ENCODE measurements at regions not wholly inside any gene's neighbourhood (a gene's known extent, or its start where the extent isn't known, plus 50 kb on each side); places are given as distances from the start of the nearest gene placed in this dataset.

DNA sequence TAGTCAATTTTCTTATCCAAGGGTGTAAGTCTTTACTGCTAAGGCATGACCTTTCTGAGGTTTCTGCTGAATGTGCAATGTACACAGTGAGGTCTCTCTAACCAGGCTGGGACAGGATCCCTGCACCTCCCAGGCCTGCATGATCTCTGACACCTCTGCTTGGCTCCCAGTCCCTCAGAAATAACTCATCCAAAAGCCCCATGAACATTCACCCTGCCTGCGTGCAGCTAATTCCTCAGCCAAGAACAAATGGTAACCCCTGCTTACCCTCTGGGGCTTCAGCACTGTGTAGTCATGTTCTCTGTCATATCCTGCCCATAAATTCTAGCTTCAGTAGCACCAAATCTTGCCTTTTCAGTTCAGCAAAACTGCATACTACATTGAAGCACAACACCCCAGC, 1146.3 kb upstream of the MIR17HG start:
- Histone ChIP-seq H3K9me3 (ENCODE audit: low read depth, low read length) (no peaks in the 10 kb centered on the region), H3K4me3 (no peak overlapping the region), H3K36me3 (ENCODE audit: insufficient read depth, low read length) (no peaks in the 10 kb centered on the region), H3K9ac (ENCODE audit: insufficient read length) (no peak overlapping the region), H3K27ac (no peak overlapping the region)
- DNase-seq (ENCODE audit: low read depth, low spot score), result no peak
- no peak for TF ChIP-seq EZH2 (IDR thresholded peaks at IDR 0.05)
- TF ChIP-seq POLR2AphosphoS5 (IDR thresholded peaks at IDR 0.05; ENCODE audit: borderline replicate concordance, low read depth, low read length), result no peak
- TF ChIP-seq FOXP2 (optimal IDR thresholded peaks at IDR 0.05; ENCODE audit: control extremely low read depth, extremely low read length, insufficient read depth), result no peak

GRCh38 chr13:90201676-90202460, 1145.6 kb upstream of the MIR17HG start:
- Histone ChIP-seq H3K9me3 (ENCODE audit: low read depth, low read length) (no peaks in the 10 kb centered on the region), H3K27ac (no peak overlapping the region), H3K9ac (ENCODE audit: insufficient read length) (no peak overlapping the region), H3K36me3 (ENCODE audit: insufficient read depth, low read length) (no peaks in the 10 kb centered on the region), H3K4me3 (no peak overlapping the region)
- TF ChIP-seq POLR2AphosphoS5 (IDR thresholded peaks at IDR 0.05; ENCODE audit: borderline replicate concordance, low read depth, low read length) (no peak), EZH2 (IDR thresholded peaks at IDR 0.05) (no peak), FOXP2 (optimal IDR thresholded peaks at IDR 0.05; ENCODE audit: control extremely low read depth, extremely low read length, insufficient read depth) (no peak)
- DNase-seq (ENCODE audit: low read depth, low spot score), result no peak

GRCh38 chr13:90205081-90205480, 1142.4 kb upstream of the MIR17HG start:
- Histone ChIP-seq H3K36me3 (ENCODE audit: insufficient read depth, low read length) (no peaks in the 10 kb centered on the region), H3K27ac (no peak overlapping the region), H3K9ac (ENCODE audit: insufficient read length) (no peak overlapping the region), H3K9me3 (ENCODE audit: low read depth, low read length) (no peaks in the 10 kb centered on the region), H3K4me3 (no peak overlapping the region)
- TF ChIP-seq FOXP2 (optimal IDR thresholded peaks at IDR 0.05; ENCODE audit: control extremely low read depth, extremely low read length, insufficient read depth), result no peak
- TF ChIP-seq EZH2 (IDR thresholded peaks at IDR 0.05), result no peak
- TF ChIP-seq POLR2AphosphoS5 (IDR thresholded peaks at IDR 0.05; ENCODE audit: borderline replicate concordance, low read depth, low read length), result no peak
- no peak for DNase-seq (ENCODE audit: low read depth, low spot score)

DNA sequence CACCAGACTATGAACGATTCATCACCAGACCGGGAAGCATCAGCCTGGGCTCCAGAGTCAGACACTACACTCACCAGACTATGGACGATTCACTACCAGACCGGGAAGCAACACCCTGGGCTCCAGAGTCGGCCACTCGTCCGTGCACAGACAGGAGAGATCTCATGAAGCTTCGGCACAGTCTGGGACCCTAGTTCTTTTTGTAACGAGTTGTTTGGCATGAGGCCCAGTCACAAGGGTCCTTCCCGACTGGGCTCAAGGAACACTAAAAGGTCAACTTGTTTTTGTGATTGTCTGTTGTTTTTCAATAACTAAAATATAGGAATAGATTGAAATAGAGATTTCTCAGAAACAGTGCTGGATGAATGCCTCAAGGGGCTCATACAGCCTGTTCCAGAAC, 1141.6 kb upstream of the MIR17HG start:
- Histone ChIP-seq H3K27ac (no peak overlapping the region), H3K4me3 (no peak overlapping the region), H3K9me3 (ENCODE audit: low read depth, low read length) (no peaks in the 10 kb centered on the region)

DNA sequence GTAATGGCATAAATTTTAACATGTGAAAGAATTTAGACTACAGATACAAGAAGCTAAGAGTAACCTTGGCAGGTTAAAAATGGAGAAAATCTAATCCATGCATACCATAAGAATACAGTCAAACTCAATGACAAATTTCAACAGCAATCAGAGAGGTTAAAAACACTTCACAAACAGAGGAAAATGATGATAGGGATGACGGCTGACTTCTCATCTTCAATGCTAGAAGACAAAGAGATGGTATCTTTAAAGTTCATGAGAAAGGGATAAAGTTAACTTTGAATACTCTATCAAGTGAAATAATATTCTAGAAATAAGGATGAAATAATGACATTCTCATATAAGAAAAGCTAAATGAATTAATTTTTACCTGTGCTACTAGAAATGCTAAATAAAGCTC, 1130.2 kb upstream of the MIR17HG start:
- no peak for DNase-seq (ENCODE audit: low read depth, low spot score)
- Histone ChIP-seq H3K36me3 (ENCODE audit: insufficient read depth, low read length) (no peaks in the 10 kb centered on the region), H3K9ac (ENCODE audit: insufficient read length) (no peak overlapping the region), H3K9me3 (ENCODE audit: low read depth, low read length) (no peaks in the 10 kb centered on the region), H3K4me3 (no peak overlapping the region), H3K27ac (no peak overlapping the region)
- no peak for TF ChIP-seq FOXP2 (optimal IDR thresholded peaks at IDR 0.05; ENCODE audit: control extremely low read depth, extremely low read length, insufficient read depth)
- TF ChIP-seq EZH2 (IDR thresholded peaks at IDR 0.05), result no peak
- no peak for TF ChIP-seq POLR2AphosphoS5 (IDR thresholded peaks at IDR 0.05; ENCODE audit: borderline replicate concordance, low read depth, low read length)

More for the DNA sequence above, 1141.6 kb upstream of the MIR17HG start:
- Histone ChIP-seq H3K9ac (ENCODE audit: insufficient read length) (no peak overlapping the region), H3K36me3 (ENCODE audit: insufficient read depth, low read length) (no peaks in the 10 kb centered on the region)
- TF ChIP-seq EZH2 (IDR thresholded peaks at IDR 0.05) (no peak), POLR2AphosphoS5 (IDR thresholded peaks at IDR 0.05; ENCODE audit: borderline replicate concordance, low read depth, low read length) (no peak), FOXP2 (optimal IDR thresholded peaks at IDR 0.05; ENCODE audit: control extremely low read depth, extremely low read length, insufficient read depth) (no peak)
- DNase-seq (ENCODE audit: low read depth, low spot score), result no peak

DNA sequence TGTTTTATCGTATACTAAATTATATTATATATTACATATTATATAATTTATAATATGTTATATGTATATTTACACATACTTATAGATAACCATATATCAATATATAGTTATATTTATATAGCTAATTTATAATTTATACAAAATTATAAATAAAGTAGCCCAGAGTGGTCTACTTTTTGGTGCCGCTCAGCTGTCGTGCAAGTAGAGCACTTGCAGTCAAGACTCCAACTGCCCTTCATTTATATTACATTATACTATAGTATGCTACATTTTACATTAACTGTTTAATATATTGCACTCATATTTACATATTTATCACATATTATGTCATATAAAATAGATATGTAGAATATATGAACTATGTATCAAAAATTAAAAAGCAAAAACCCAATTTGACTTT, 1124.7 kb upstream of the MIR17HG start:
- no peaks in the 10 kb centered on the region for H3K36me3 ChIP-seq (ENCODE audit: insufficient read depth, low read length)
- no peak overlapping the region for H3K27ac ChIP-seq
- no peak overlapping the region for H3K4me3 ChIP-seq
- no peaks in the 10 kb centered on the region for H3K9me3 ChIP-seq (ENCODE audit: low read depth, low read length)
- no peak for TF ChIP-seq FOXP2 (optimal IDR thresholded peaks at IDR 0.05; ENCODE audit: control extremely low read depth, extremely low read length, insufficient read depth)
- TF ChIP-seq EZH2 (IDR thresholded peaks at IDR 0.05), result no peak
- no peak for TF ChIP-seq POLR2AphosphoS5 (IDR thresholded peaks at IDR 0.05; ENCODE audit: borderline replicate concordance, low read depth, low read length)
- no peak for DNase-seq (ENCODE audit: low read depth, low spot score)
- H3K9ac ChIP-seq (ENCODE audit: insufficient read length), result no peak overlapping the region

DNA sequence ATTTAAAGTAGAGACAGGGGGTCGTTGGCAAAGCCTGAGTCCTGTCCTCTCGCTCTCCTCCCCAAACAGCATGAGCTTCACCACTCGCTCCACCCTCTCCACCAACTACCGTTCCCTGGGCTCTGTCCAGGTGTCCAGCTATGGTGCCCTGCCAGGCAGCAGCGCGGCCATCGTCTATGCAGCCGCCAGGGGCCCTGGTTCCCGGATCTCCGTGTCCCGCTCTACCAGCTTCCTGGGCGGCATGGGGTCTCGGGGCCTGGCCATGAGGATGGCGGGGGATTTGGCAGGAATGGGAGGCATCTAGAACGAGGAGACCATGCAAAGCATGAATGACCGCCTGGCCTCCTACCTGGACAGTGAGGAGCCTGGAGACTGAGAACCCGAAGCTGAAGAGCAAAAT, 1117.2 kb upstream of the MIR17HG start:
- H3K9me3 ChIP-seq (ENCODE audit: low read depth, low read length), result no peaks in the 10 kb centered on the region
- TF ChIP-seq FOXP2 (optimal IDR thresholded peaks at IDR 0.05; ENCODE audit: control extremely low read depth, extremely low read length, insufficient read depth) (no peak), EZH2 (IDR thresholded peaks at IDR 0.05) (no peak), POLR2AphosphoS5 (IDR thresholded peaks at IDR 0.05; ENCODE audit: borderline replicate concordance, low read depth, low read length) (no peak)

GRCh38 chr13:90232291-90232690, 1115.2 kb upstream of the MIR17HG start:
- Histone ChIP-seq H3K27ac (no peak overlapping the region), H3K36me3 (ENCODE audit: insufficient read depth, low read length) (no peaks in the 10 kb centered on the region), H3K9ac (ENCODE audit: insufficient read length) (no peak overlapping the region), H3K9me3 (ENCODE audit: low read depth, low read length) (no peaks in the 10 kb centered on the region), H3K4me3 (no peak overlapping the region)
- TF ChIP-seq EZH2 (IDR thresholded peaks at IDR 0.05) (no peak), FOXP2 (optimal IDR thresholded peaks at IDR 0.05; ENCODE audit: control extremely low read depth, extremely low read length, insufficient read depth) (no peak), POLR2AphosphoS5 (IDR thresholded peaks at IDR 0.05; ENCODE audit: borderline replicate concordance, low read depth, low read length) (no peak)
- DNase-seq (ENCODE audit: low read depth, low spot score), result no peak

More for the DNA sequence above, 1117.2 kb upstream of the MIR17HG start:
- Histone ChIP-seq H3K27ac (no peak overlapping the region), H3K36me3 (ENCODE audit: insufficient read depth, low read length) (no peaks in the 10 kb centered on the region), H3K9ac (ENCODE audit: insufficient read length) (no peak overlapping the region), H3K4me3 (no peak overlapping the region)
- DNase-seq (ENCODE audit: low read depth, low spot score), result no peak
